GM06990 (cell line): ENCODE measurements at regions not wholly inside any gene's neighbourhood (a gene's known extent, or its start where the extent isn't known, plus 50 kb on each side); places are given as distances from the start of the nearest gene placed in this dataset.
"Not testable (repeated sequence)": the region's sequence is repeated elsewhere in the genome, so short reads cannot be mapped to it uniquely, and the experiment has no call there.

Experiments used
- DNase-seq: peaks from one replicate; pipeline ENCODE4 v3.0.0-alpha.2; 2011; ENCODE audit not compliant: insufficient read length; ENCODE audit errors: extremely low read depth
- H3K27me3 ChIP-seq: replicated peaks from 2 replicates; pipeline ENCODE4 v1.6.0; 2011; ENCODE audit warnings: low read length; ENCODE audit not compliant: control insufficient read depth, insufficient read depth
- H3K36me3 ChIP-seq: 2 replicates; pipeline ENCODE4 v1.5.1; 2011; ENCODE audit warnings: low read length; ENCODE audit not compliant: control insufficient read depth, insufficient read depth
- H3K4me3 ChIP-seq: replicated peaks from 2 replicates; pipeline ENCODE4 v1.5.1; 2011; ENCODE audit warnings: low read depth, mild to moderate bottlenecking, control low read depth, low read length
- TF ChIP-seq, protein P1 (sequence below): IDR thresholded peaks from 2 replicates; pipeline ENCODE4 v1.5.1; 2011; ENCODE audit warnings: low read length, control low read depth, mild to moderate bottlenecking, inconsistent platforms; ENCODE audit not compliant: insufficient read depth, poor library complexity, severe bottlenecking

DNA sequence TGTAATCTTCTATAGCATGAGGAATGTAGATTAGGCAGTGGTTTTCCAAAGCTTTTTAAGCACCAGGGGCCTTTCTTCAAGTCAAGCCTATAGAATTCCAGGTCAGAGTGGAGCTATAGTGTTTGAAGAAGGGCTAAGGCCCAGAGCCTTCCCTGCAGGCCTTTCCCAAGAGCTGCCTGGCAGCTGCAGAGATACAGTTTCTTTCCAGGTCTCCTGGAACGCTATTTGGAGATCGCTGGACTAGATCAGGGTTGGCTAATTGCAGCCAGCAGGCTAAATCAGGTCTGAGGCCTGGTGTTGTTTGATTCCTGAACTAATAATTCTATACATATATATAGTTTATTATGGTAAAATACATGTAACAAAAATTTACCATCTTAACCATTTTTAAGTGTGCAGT, 319.0 kb upstream of the SPRED2 start:
- DNase-seq: no peak
- Histone ChIP-seq H3K27me3 (peaks cover 2% of the 10 kb centered on the region; the same call in 1 of the 2 replicates), H3K36me3 (no peaks in the 10 kb centered on the region), H3K4me3 (no peak overlapping the region)
- TF ChIP-seq, protein P1, sequence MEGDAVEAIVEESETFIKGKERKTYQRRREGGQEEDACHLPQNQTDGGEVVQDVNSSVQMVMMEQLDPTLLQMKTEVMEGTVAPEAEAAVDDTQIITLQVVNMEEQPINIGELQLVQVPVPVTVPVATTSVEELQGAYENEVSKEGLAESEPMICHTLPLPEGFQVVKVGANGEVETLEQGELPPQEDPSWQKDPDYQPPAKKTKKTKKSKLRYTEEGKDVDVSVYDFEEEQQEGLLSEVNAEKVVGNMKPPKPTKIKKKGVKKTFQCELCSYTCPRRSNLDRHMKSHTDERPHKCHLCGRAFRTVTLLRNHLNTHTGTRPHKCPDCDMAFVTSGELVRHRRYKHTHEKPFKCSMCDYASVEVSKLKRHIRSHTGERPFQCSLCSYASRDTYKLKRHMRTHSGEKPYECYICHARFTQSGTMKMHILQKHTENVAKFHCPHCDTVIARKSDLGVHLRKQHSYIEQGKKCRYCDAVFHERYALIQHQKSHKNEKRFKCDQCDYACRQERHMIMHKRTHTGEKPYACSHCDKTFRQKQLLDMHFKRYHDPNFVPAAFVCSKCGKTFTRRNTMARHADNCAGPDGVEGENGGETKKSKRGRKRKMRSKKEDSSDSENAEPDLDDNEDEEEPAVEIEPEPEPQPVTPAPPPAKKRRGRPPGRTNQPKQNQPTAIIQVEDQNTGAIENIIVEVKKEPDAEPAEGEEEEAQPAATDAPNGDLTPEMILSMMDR: no peak

DNA sequence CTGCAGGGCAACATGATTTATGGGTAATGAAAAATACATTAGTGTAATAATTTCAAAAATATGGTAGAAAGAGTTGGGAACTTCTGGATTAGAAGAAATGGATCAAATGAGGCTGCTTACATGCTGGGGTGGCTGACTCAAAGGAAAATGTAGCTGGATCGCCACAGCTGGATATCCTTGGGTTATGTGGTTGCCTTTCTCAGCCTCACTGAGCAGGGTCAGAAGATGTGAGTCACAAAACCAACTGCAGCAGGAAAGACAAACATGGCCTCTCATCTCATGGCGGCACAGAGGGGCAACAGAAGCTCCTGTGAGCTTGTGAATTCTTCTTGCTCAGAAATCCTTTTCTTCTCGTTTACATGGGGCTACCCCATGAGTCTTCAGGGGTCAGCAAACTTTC, 317.1 kb upstream of the SPRED2 start:
- DNase-seq: no peak
- TF ChIP-seq, protein P1: no peak
- H3K4me3 ChIP-seq: no peak overlapping the region
- H3K27me3 ChIP-seq: peaks cover 2% of the 10 kb centered on the region; the same call in 1 of the 2 replicates
- no peaks in the 10 kb centered on the region for H3K36me3 ChIP-seq

DNA sequence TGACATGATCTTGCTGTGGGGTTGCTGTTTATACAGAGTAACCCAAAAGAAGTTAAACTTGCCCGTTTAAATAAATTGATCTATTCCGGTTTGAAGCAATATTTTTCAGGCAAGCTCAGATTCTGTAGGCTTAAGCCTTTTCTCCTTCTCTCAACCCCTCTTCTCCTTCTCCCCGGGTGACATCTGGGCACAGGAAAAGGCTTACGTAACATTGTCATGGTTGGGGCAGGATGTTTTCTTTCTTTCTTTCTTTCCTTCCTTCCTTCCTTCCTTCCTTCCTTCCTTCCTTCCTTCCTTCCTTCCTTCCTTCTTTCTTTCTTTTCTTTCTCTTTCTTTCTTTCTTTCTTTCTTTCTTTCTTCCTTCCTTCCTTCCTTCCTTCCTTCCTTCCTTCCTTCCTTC, 315.5 kb upstream of the SPRED2 start:
- not testable (repeated sequence) for H3K4me3 ChIP-seq, H3K36me3 ChIP-seq, DNase-seq, H3K27me3 ChIP-seq

DNA sequence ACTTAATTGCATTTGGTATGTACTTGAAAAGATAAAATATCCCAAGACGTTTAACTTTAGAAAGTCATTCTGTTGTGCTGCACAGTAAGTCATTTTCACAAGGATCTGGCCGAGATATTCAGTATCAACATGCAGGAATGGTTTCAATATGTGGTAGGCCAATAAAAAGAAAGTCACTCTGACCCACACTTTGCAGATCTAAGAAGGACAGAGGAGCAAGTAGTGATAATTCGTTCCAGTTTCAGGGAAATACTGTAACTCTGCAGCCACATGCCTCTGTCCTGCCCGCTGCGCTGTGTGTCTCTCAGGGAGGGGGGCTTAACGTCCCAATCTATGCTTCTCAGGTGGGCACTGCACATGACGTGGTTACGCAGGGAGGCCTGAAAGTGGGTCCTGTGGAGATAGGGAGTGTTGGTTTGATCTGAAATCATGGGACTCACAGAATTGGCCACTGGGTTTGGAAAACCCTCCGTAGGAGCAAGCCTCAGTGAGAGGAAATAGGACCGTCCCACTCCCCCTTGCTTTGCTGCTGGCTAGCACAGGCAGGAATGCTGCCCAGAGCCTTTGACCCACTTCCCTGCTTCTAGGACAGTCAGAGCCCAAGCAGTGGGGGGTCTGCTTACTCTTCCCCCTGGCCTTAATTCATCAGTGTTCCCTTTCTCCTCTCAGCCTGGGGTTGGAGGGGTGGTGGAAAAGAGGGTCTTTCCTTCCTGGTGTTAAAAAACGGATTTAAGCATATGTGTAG, 314.7 kb upstream of the SPRED2 start:
- DNase-seq: no peak
- TF ChIP-seq, protein P1: no peak
- peaks cover 2% of the 10 kb centered on the region; the same call in 1 of the 2 replicates for H3K27me3 ChIP-seq
- H3K36me3 ChIP-seq: no peaks in the 10 kb centered on the region
- H3K4me3 ChIP-seq: no peak overlapping the region

DNA sequence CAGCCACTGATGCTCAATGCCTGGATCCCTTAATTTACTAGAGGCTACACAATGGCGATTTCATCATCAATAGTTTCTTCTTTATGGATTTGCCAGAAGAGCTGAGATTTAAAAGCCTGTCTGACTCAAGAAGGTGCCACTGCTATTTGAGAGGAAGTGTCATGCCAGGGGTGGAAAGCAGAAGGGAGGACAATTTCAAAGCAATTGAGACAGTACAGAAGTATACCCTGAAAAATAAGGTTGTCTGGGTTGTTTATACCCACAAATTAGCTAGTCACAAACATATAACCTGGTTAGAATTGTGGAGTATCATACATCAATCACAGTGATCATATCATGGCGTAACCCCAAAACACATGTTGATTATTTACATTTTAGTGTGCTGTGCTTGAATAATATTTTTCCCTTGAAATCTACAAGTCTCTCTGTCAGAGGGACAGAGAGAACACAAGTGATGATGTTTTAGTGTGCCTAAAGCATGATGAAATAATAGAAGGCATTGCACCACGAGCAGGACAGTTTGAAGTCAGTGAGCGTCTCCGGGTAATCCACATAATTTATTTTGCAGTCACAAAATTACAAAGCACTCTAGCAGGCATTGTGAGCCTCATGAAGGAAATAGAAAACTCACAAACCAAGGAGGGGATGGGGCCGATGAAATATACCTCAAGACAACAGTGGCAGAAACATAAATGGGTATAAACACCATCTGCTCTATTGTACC, 312.2 kb upstream of the SPRED2 start:
- DNase-seq: no peak
- TF ChIP-seq, protein P1: no peak
- H3K36me3 ChIP-seq: no peaks in the 10 kb centered on the region
- no peak overlapping the region for H3K4me3 ChIP-seq
- peaks cover 2% of the 10 kb centered on the region for H3K27me3 ChIP-seq

DNA sequence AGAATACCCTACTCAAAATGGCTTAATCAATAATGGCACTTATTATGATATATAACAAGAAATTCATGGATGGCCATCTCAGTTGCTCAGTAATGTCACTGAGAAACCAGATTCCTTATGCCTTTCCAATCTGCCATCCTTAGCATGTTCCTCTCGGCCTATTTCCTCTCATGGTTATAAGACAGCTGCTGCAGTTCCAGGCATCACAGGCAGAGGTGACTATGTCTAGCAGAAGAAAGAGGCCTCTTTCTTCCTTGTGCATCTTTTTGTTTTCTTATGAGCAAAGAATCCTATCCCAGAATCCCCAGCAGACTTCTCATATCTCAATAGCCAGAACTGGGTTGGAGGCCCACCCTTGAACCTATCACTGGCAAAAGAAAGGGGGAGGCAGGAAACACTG, 310.6 kb upstream of the SPRED2 start:
- TF ChIP-seq, protein P1: no peak
- Histone ChIP-seq H3K36me3 (no peaks in the 10 kb centered on the region), H3K4me3 (no peak overlapping the region), H3K27me3 (peaks cover 2% of the 10 kb centered on the region)
- DNase-seq: no peak
